HepG2 (cell line): ENCODE measurements at regions not wholly inside any gene's neighbourhood (a gene's known extent, or its start where the extent isn't known, plus 50 kb on each side); places are given as distances from the start of the nearest gene placed in this dataset.

Experiments
- ATAC-seq: fragments of 200-7000 bp; cut with Tn5 transposase; 3 replicates; pipeline ENCODE4 v1.9.1; 2020; ENCODE audit warnings: mild to moderate bottlenecking, moderate library complexity
- BruUV-seq: library from RNA; stranded (reverse); fragments of 400-500 nt; replicated peaks from 2 replicates; lab custom pipeline; 2021; lab: Mats Ljungman, UMichigan
- CTCF ChIA-PET: fragments of 300-600 bp; formaldehyde crosslinking; extraction: SDS; loops from one replicate; lab custom pipeline; 2021; ENCODE audit warnings: low total read pairs, inconsistent platforms, low intra/inter-chr PET ratio; lab: Yijun Ruan, JAX
- POLR2A ChIA-PET: fragments of 350-600 bp; sonication (Branson Sonifier 250); formaldehyde crosslinking; loops from one replicate; lab custom pipeline; 2020; ENCODE audit warnings: antibody characterized with exemption, inconsistent platforms; lab: Yijun Ruan, JAX
- DNase-seq: peaks from one replicate; pipeline ENCODE4 v3.0.0-alpha.2; 2015; ENCODE audit warnings: low spot score
- FAIRE-seq: peaks from 3 replicates; lab custom pipeline; 2011; peaks lifted over from hg19 to GRCh38; lab: Jason Lieb, UNC
- H2AFZ ChIP-seq: one replicate; pipeline ENCODE4 v1.6.1; 2011; ENCODE audit warnings: low read length, inconsistent platforms
- H3K27ac ChIP-seq: fragments of 300-600 bp; 3 replicates; pipeline ENCODE4 v1.8.0; 2011; ENCODE audit warnings: mixed run types, mild to moderate bottlenecking, mixed read lengths, low read length, inconsistent platforms; ENCODE audit not compliant: insufficient read depth; ENCODE audit errors: extremely low read length
- H3K27me3 ChIP-seq, 2 experiments: fragments of 200-600 bp in 1 of 2; 2 replicates in 1 of 2; 3 replicates in 1 of 2; pipeline versions ENCODE4 v1.6.0 to v1.8.0; 2011; ENCODE audit warnings: low read length in 2 of 2, mild to moderate bottlenecking in 2 of 2, moderate library complexity in 2 of 2, inconsistent platforms in 1 of 2; ENCODE audit not compliant: insufficient read depth in 2 of 2, control insufficient read depth in 1 of 2
- H3K36me3 ChIP-seq, 2 experiments: fragments of 200-600 bp in 1 of 2; replicated peaks in 1 of 2; 2 replicates in 1 of 2; 3 replicates in 1 of 2; pipeline versions ENCODE4 v1.5.1 to v1.8.0; 2011; ENCODE audit warnings: low read length in 2 of 2, inconsistent platforms in 1 of 2; ENCODE audit not compliant: insufficient read depth in 2 of 2, control insufficient read depth in 1 of 2
- H3K4me1 ChIP-seq: 2 replicates; pipeline ENCODE4 v1.5.1; 2012; ENCODE audit warnings: low read length, inconsistent platforms; ENCODE audit not compliant: insufficient read depth
- H3K4me2 ChIP-seq: 2 replicates; pipeline ENCODE4 v1.6.0; 2011; ENCODE audit warnings: low read depth, low read length, inconsistent platforms
- H3K4me3 ChIP-seq, 3 experiments: fragments of 200-600 bp in 1 of 3; sonication (generic), shearing (Covaris generic) in 1 of 3; replicated peaks in 1 of 3; 2 replicates each; pipeline ENCODE4 v1.5.1; 2011 to 2016; ENCODE audit warnings: low read length in 3 of 3, inconsistent platforms in 2 of 3, low read depth in 2 of 3, mild to moderate bottlenecking in 2 of 3, control low read depth in 1 of 3, mixed read lengths in 1 of 3; ENCODE audit not compliant: insufficient read depth in 1 of 3
- H3K79me2 ChIP-seq: one replicate; pipeline ENCODE4 v1.6.1; 2011; ENCODE audit warnings: low read length, inconsistent platforms; ENCODE audit not compliant: insufficient read depth
- H3K9ac ChIP-seq: 2 replicates; pipeline ENCODE4 v1.6.0; 2011; ENCODE audit warnings: mild to moderate bottlenecking, low read depth, low read length, inconsistent platforms; ENCODE audit not compliant: insufficient read depth
- H3K9me3 ChIP-seq: 2 replicates; pipeline ENCODE4 v1.5.1; 2012; ENCODE audit warnings: mild to moderate bottlenecking, low read length
- H4K20me1 ChIP-seq: 2 replicates; pipeline ENCODE4 v1.6.0; 2011; ENCODE audit warnings: inconsistent platforms, mild to moderate bottlenecking, low read length, moderate library complexity; ENCODE audit not compliant: insufficient read depth
- ARNT2 ChIP-seq: sonication (generic); formaldehyde crosslinking; IDR thresholded peaks from 2 replicates; pipeline ENCODE4 v1.8.0; 2022; ENCODE audit warnings: mild to moderate bottlenecking, low read depth, missing genetic modification reagents, moderate library complexity
- BRF2 ChIP-seq: sonication (generic); formaldehyde crosslinking; IDR thresholded peaks from 2 replicates; pipeline ENCODE4 v1.8.1; 2022; ENCODE audit warnings: mild to moderate bottlenecking, missing genetic modification reagents
- DRAP1 ChIP-seq: IDR thresholded peaks from 2 replicates; pipeline ENCODE4 v1.6.1; 2016; ENCODE audit warnings: missing genetic modification reagents, missing compliant biosample characterization
- JUND ChIP-seq: sonication (generic); formaldehyde crosslinking; IDR thresholded peaks from 2 replicates; pipeline ENCODE4 v1.8.0; 2022; ENCODE audit warnings: mild to moderate bottlenecking, missing genetic modification reagents
- KLF12 ChIP-seq: sonication (generic); formaldehyde crosslinking; IDR thresholded peaks from 2 replicates; pipeline ENCODE4 v1.4.0; 2020; ENCODE audit warnings: missing genetic modification reagents, borderline replicate concordance
- TBX3 ChIP-seq: fragments of 450-650 bp; IDR thresholded peaks from 2 replicates; pipeline ENCODE4 v1.6.1; 2017; ENCODE audit warnings: antibody characterized with exemption, mild to moderate bottlenecking, inconsistent platforms, borderline replicate concordance
- TERF1 ChIP-seq: sonication (generic); formaldehyde crosslinking; IDR thresholded peaks from 2 replicates; pipeline ENCODE4 v1.8.0; 2022; ENCODE audit warnings: mild to moderate bottlenecking, missing genetic modification reagents, moderate library complexity
- ZFP91 ChIP-seq: sonication (generic); formaldehyde crosslinking; IDR thresholded peaks from 2 replicates; pipeline ENCODE4 v1.9.0; 2022; ENCODE audit warnings: missing genetic modification reagents, mild to moderate bottlenecking, borderline replicate concordance
- ZNF142 ChIP-seq: sonication (generic); formaldehyde crosslinking; IDR thresholded peaks from 2 replicates; pipeline ENCODE4 v1.4.0; 2020; ENCODE audit warnings: missing genetic modification reagents
- ZNF256 ChIP-seq: sonication (generic); formaldehyde crosslinking; conservative IDR thresholded peaks from 2 replicates; pipeline ENCODE4 v1.4.0; 2020; ENCODE audit warnings: missing genetic modification reagents
- ZNF501 ChIP-seq: sonication (generic); formaldehyde crosslinking; IDR thresholded peaks from 2 replicates; pipeline ENCODE4 v1.5.1; 2020; ENCODE audit warnings: mild to moderate bottlenecking, moderate library complexity, missing genetic modification reagents
- ZNF576 ChIP-seq: sonication (generic); formaldehyde crosslinking; IDR thresholded peaks from 2 replicates; pipeline ENCODE4 v1.4.0; 2020; ENCODE audit warnings: mild to moderate bottlenecking, missing genetic modification reagents
- ZNF616 ChIP-seq: sonication (generic); formaldehyde crosslinking; IDR thresholded peaks from 2 replicates; pipeline ENCODE4 v1.5.0; 2020; ENCODE audit warnings: low read depth, mild to moderate bottlenecking, missing genetic modification reagents
- ZNF841 ChIP-seq: sonication (generic); formaldehyde crosslinking; IDR thresholded peaks from 2 replicates; pipeline ENCODE4 v1.8.1; 2023; ENCODE audit warnings: missing genetic modification reagents, borderline replicate concordance
- ZNF891 ChIP-seq: sonication (generic); formaldehyde crosslinking; IDR thresholded peaks from 2 replicates; pipeline ENCODE4 v1.5.0; 2020; ENCODE audit warnings: mild to moderate bottlenecking, missing genetic modification reagents
- WGBS: methylation state at CpG from one replicate; pipeline ENCODE4 v1.1.6; 2017; ENCODE audit warnings: low lambda C conversion rate; 5-methylcytosine and 5-hydroxymethylcytosine counted together
- in situ Hi-C: cut with HindIII; loops from 2 replicates; pipeline ENCODE4 v1.10.0; 2017; ENCODE audit warnings: low pct_unique_long_range_greater_than_20kb; ENCODE audit not compliant: extremely low pct_ligation_motif_present
- intact Hi-C: fragments of 100-400 bp; cut with micrococcal nuclease; formaldehyde crosslinking; loops from one replicate; pipeline ENCODE4 v1.10.0; 2022; ENCODE audit not compliant: unreplicated experiment

- Histone ChIP-seq H3K9ac (no peak overlapping the region), H3K9me3 (no peaks in the 10 kb centered on the region), H3K4me1 (no peaks in the 10 kb centered on the region), H3K4me3 (no peak overlapping the region), H4K20me1 (no peaks in the 10 kb centered on the region), H3K79me2 (no peaks in the 10 kb centered on the region), H2AFZ (no peak overlapping the region), H3K36me3 (no peaks in the 10 kb centered on the region), H3K27ac (no peak overlapping the region), H3K27me3 (no peaks in the 10 kb centered on the region), H3K4me2 (no peak overlapping the region)
- ATAC-seq (no peak), FAIRE-seq (no peak), DNase-seq (no peak)
- ChIA-PET CTCF (no interaction called here), POLR2A (no interaction called here)
- in situ Hi-C loops (no loop called here), intact Hi-C loops (no loop called here)
- no TSS peak for BruUV-seq
- WGBS = 0% methylated on average over 2 of the region's 2 CpGs
- TF ChIP-seq DRAP1 (no peak), TBX3 (no peak), ZNF501 (CRISPR knock-in tag) (no peak), KLF12 (no peak), TERF1 (CRISPR knock-in tag) (no peak), JUND (CRISPR knock-in tag) (no peak), ZNF891 (no peak), ZNF576 (CRISPR knock-in tag) (no peak), BRF2 (CRISPR knock-in tag) (no peak), ZNF142 (no peak), ARNT2 (CRISPR knock-in tag) (no peak), ZNF841 (CRISPR knock-in tag) (no peak), ZFP91 (CRISPR knock-in tag) (no peak), ZNF256 (CRISPR knock-in tag) (no peak), ZNF616 (CRISPR knock-in tag) (no peak)
These were observed 643.9 kb upstream of the NXPH2 start for GRCh38 chr2:139424101-139424500.
